ENCODE measurements at regions not wholly inside any gene's neighbourhood (a gene's known extent, or its start where the extent isn't known, plus 50 kb on each side); places are given as distances from the start of the nearest gene placed in this dataset.

GRCh38 chr14:95458906-95459305 lies 57.5 kb downstream of the SYNE3 start:
- no peak for ATAC-seq
- H3K79me2 ChIP-seq (ENCODE audit: control insufficient read depth, insufficient read depth, low read length), result no peaks in the 10 kb centered on the region
- no peaks in the 10 kb centered on the region for H3K9me3 ChIP-seq (replicated peaks; ENCODE audit: control insufficient read depth, insufficient read depth, low read length)
- peaks cover 19% of the 10 kb centered on the region in 2 experiments for H3K36me3 ChIP-seq (ENCODE audit: control insufficient read depth in 2 of 2, insufficient read depth in 2 of 2, low read length in 1 of 2)
- ChIA-PET CTCF (interaction anchor here (0.9 to 3.5 kb wide), 9 partner anchors 11 to 68 kb away, joined by 3 to 30 read pairs (median 4); no protein-coding TSS in a partner anchor), POLR2A (no interaction called here), RAD21 (ENCODE audit: unreplicated experiment) (interaction anchor here (1.2 to 1.5 kb wide), 3 partner anchors 13 to 99 kb away, joined by 3 to 5 read pairs (median 3); no protein-coding TSS in a partner anchor), SMC1A (ENCODE audit: uncharacterized antibody, unreplicated experiment) (interaction anchor here (1.0 to 1.9 kb wide), 7 partner anchors 14 to 68 kb away, joined by 3 to 6 read pairs (median 4); no protein-coding TSS in a partner anchor)
- no peak for FAIRE-seq
- no peak for TF ChIP-seq TAF1 (IDR thresholded peaks at IDR 0.05; ENCODE audit: borderline replicate concordance, low read depth, low read length)
- TF ChIP-seq SMC3 (IDR thresholded peaks at IDR 0.05; ENCODE audit: borderline replicate concordance, low read length), result no peak
- TF ChIP-seq CHD2 (IDR thresholded peaks at IDR 0.05; ENCODE audit: borderline replicate concordance, low read depth, low read length), result no peak
- TF ChIP-seq BCLAF1 (IDR thresholded peaks at IDR 0.05), result no peak
- no peak for TF ChIP-seq LARP7 (IDR thresholded peaks at IDR 0.05)
- no peak for TF ChIP-seq ZNF622 (IDR thresholded peaks at IDR 0.05)
- no peak for TF ChIP-seq BMI1 (IDR thresholded peaks at IDR 0.05; ENCODE audit: borderline replicate concordance)
- TF ChIP-seq GATAD2B (conservative IDR thresholded peaks at IDR 0.05; ENCODE audit: low read depth), result no peak
- TF ChIP-seq RAD51 (IDR thresholded peaks at IDR 0.05), result no peak
- H3K4me2 ChIP-seq (ENCODE audit: control insufficient read depth, insufficient read depth), result no peak overlapping the region
- no peak overlapping the region for H2AFZ ChIP-seq (ENCODE audit: control insufficient read depth, low read depth, low read length)
- in situ Hi-C loops (cut with MboI) (no loop called here), intact Hi-C loops (cut with micrococcal nuclease; ENCODE audit: unreplicated experiment) (no loop called here)
- no peaks in the 10 kb centered on the region for H4K20me1 ChIP-seq (ENCODE audit: control insufficient read depth, insufficient read depth)
- H3K9ac ChIP-seq (ENCODE audit: control insufficient read depth, insufficient read depth, low read length), result no peak overlapping the region
- WGBS (ENCODE audit: insufficient coverage, insufficient replicate concordance, low lambda C conversion rate, missing lambda C conversion rate), result 97% methylated on average over 3 of the region's 3 CpGs
- DNase-seq (ENCODE audit: low read depth, low spot score), result no peak
- peaks cover 5% of the 10 kb centered on the region for H3K4me1 ChIP-seq (ENCODE audit: control insufficient read depth, insufficient read depth, low read length)
- no TSS peak for BruUV-seq (replicated peaks)
- no peak overlapping the region for H3K27ac ChIP-seq (ENCODE audit: control insufficient read depth, insufficient read depth)
- no peak overlapping the region for H3K4me3 ChIP-seq
- H3K27me3 ChIP-seq (replicated peaks in 1 of 2; ENCODE audit: control insufficient read depth in 2 of 2, insufficient read depth in 2 of 2, low read length in 1 of 2), result no peaks in the 10 kb centered on the region

All from GM12878 (cell line).